Ammon's horn (tissue), 1 donor: ENCODE measurements at regions not wholly inside any gene's neighbourhood (a gene's known extent, or its start where the extent isn't known, plus 50 kb on each side); places are given as distances from the start of the nearest gene placed in this dataset.

ENCODE experiments used
- DNase-seq: peaks from one replicate; pipeline ENCODE4 v3.0.0-alpha.2; 2016; ENCODE audit warnings: low spot score

DNA sequence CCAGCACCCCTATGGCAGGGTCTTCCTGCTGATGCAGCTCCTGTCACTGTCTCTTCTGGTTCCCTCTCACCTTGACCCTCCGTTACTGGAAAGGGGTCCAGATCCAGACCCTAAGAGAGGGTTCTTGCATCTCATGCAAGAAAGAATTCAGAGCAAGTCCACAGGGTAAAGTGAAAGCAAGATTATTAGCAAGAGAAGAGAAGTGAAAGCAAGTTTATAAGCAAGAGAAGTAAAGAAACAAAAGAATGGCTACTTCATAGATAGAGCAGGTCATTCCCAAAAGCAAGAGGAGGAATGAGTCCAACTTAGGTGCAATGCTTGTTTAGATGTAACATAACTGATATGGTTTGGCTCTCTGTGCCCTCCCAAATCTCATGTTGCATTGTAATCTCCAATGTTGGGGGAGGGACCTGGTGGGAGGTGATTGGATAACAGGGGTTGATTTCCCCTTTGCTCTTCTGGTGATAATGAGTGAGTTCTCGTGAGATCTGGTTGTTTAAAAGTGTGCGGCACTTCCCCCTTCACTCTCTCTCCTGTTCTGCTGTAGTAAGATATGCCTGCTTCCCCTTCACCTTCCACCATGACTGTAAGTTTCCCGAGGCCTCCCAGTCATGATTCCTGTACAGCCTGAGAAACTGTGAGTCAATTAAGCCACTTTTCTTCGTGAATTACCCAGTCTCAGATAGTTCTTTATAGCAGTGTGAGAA lies 183.3 kb downstream of the MED10 start:
- DNase-seq, result no peak

GRCh38 chr5:6194261-6194875 lies 184.0 kb downstream of the MED10 start:
- no peak for DNase-seq

- DNase-seq, result no peak
Measured at GRCh38 chr5:6193310-6193709, 185.0 kb downstream of the MED10 start.

GRCh38 chr5:6190838-6191237 lies 187.5 kb downstream of the MED10 start:
- no peak for DNase-seq

DNA sequence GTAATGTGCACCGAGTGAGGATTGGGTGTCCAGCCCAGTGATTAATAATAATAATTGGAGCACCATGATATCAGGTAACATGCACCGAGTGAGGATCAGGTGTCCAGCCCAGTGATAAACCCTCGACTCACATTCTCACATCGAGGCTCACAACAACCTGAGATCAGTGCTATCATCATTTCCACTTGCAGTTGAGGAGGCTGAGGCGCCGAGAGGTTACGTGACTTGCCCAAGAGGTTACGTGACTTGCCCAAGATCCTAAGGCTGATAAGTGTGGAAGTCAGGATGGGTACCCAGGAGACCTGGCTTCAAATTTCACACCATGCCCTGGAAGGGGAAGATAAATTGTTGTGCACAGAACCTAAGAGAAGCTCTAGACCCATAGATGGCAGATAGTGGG lies 189.4 kb downstream of the MED10 start:
- no peak for DNase-seq

DNA sequence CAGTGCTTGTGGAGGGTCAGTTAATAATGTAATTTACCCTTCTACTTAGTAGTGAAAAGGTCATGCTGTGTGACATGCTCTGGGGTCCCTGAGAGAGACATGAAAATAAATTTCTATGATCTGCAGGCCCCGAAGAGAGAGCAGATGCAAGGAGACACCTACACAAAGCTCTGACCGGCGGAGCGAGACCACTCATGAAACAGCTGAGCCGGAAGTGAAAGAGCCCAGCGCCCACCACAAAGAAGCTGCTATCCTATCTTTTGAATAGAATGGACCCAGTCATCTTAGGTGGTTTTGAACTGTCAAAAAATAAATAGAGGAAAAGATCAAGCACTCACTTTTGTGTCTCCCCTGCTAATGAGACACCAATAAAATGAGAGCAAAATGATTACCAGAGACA lies 190.0 kb downstream of the MED10 start:
- DNase-seq, result no peak

GRCh38 chr5:6187501-6187900 lies 190.8 kb downstream of the MED10 start:
- no peak for DNase-seq

DNA sequence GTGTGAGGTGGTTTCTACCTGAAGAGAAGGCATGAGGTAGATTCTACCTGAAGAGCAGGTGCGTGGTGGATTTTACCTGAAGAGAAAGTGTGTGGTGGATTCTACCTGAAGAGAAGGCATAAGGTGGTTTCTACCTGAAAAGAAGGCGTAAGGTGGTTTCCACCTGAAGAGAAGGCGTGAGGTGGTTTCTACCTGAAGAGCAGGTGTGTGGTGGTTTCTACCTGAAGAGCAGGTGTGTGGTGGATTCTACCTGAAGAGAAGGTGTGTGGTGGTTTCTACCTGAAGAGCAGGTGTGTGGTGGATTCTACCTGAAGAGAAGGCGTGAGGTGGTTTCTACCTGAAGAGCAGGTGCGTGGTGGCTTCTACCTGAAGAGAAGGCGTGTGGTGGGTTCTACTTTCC lies 192.8 kb downstream of the MED10 start:
- no peak for DNase-seq

- DNase-seq, result no peak
Measured at GRCh38 chr5:6184481-6184880, 193.9 kb downstream of the MED10 start.

DNA sequence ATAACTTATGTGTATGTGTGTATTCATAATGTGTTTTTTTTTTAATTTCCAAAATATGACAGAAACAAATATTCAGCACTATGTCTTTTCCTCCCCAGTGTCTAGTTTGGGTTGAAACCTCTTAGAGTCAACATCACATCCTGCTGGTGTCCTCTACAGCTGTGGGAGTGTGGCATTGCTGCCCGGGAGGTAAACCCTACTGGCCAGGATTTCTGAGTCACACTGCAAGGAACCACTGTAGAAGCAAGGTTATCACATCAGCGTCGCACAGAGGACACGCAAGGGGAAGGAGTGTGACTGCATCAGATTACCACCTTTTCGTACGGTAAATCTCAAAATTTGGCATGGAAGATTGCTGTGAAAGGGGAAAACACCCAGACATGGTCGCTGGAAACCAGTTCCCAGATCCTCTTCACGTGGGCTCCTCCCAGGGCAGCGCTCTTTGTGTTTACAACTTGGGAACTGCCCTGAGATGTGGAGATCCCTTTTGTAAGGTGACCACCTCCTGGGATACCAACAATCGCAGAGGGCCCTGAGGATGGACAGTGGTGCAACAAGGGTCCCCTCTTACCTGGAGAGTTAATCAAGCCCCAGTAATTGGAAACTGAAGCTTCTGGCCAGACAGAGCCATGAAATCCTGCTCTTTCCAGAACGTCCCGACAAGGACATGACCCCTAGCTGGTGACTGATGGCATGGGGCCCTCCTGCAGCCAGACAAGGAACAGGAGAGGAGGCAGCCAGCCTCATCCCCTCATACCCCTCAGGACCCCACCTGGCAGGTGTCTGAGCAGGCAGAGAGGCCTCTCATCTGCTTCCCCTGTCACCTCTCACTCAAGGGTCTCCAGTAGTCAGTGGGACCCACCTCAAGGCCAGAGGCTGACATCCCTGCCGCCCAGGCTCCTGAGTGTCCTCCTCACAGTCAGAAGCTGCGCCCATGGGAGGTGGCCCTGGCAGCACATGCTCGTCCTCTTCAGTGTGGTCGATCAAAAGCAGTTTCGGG lies 194.7 kb downstream of the MED10 start:
- DNase-seq, result no peak

GRCh38 chr5:6182271-6182815 lies 196.0 kb downstream of the MED10 start:
- DNase-seq, result no peak

DNA sequence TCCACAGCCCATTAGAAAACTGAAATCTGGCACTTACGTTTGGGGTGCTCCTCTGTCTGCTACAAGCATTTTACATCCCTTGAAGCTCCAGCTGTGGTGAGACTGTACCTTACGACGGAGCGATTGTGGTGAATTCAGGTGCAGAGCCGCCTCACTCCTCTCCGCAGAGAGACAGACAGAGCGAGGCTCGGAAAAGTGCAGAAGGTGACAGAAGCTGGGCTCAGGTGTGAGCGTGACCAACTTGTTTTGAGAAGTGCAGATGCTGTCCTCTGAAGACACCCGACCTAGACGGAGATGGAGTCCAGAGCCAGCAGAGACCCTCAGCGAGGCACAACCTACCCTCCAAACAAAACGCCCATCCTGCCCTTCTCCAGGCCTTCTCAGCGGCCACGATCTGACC lies 196.5 kb downstream of the MED10 start:
- no peak for DNase-seq

GRCh38 chr5:6181147-6181729 lies 197.1 kb downstream of the MED10 start:
- no peak for DNase-seq

- DNase-seq, result no peak
Measured at GRCh38 chr5:6180231-6180872, 198.0 kb downstream of the MED10 start.

DNA sequence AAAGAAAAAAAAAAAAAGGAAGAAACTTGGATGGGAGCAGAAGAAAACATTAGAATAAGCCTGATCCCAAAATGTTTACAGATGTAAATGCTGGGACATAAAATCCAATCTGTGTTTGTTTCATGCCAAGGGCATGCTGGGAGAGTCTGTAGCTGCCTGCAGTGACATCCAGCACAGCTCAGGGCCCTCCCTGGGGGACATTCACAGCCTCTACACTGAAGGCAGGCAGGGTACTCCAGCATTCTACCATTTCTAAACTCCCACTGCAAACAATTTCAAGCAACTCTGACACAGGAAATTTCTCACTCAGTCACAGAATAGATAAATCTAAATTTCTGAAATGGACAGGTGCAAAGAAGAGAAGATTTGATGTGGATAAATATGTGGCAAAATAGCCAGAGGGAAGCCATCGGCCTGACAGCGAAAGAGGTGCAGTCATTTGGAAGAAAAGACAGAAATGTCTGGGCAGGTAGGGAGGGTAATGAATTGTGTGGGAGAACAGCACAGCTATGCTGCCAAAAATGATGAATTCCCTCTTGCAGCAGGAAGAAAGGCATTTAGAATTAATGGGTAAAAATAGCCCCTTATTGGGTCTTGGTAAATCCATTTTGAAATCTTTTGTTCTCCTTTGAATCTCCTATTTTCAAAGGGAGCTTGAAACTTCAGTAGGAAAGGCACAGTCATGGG lies 199.4 kb downstream of the MED10 start:
- DNase-seq, result no peak

DNA sequence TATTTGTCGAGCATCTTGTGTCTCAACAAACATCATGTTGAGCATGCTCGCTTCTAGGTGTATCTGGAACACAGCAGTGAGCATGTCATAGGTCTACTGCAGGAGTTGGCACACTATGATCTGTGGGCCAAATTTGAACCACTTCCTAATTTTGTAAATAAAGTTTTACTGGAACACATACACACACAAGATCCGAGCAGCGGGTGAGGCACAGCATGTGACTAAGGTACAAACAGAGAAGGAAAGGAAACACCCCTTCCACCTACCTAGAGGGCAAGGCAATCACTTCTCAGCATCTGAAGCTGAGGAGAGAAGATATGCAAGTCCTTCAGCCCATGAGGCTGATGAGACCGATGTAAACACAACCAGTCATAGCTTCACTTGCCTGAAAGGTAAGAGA lies 200.4 kb downstream of the MED10 start:
- DNase-seq, result no peak

GRCh38 chr5:6176102-6176693 lies 202.1 kb downstream of the MED10 start:
- no peak for DNase-seq

GRCh38 chr5:6175172-6175854 lies 203.0 kb downstream of the MED10 start:
- no peak for DNase-seq

GRCh38 chr5:6169660-6170059 lies 208.7 kb downstream of the MED10 start:
- no peak for DNase-seq
